PC-9 (cell line): ENCODE measurements at regions not wholly inside any gene's neighbourhood (a gene's known extent, or its start where the extent isn't known, plus 50 kb on each side); places are given as distances from the start of the nearest gene placed in this dataset.

Source experiments
- EZH2 ChIP-seq: fragments of 200-600 bp; sonication (generic); IDR thresholded peaks from 2 replicates; pipeline ENCODE4 v1.8.0; 2017; ENCODE audit warnings: antibody characterized with exemption, low read depth
- TF ChIP-seq, protein P1 (sequence below): fragments of 200-600 bp; sonication (generic); conservative IDR thresholded peaks from 2 replicates; pipeline ENCODE4 v1.6.1; 2017; ENCODE audit warnings: mixed run types, antibody characterized with exemption, mild to moderate bottlenecking, moderate library complexity

DNA sequence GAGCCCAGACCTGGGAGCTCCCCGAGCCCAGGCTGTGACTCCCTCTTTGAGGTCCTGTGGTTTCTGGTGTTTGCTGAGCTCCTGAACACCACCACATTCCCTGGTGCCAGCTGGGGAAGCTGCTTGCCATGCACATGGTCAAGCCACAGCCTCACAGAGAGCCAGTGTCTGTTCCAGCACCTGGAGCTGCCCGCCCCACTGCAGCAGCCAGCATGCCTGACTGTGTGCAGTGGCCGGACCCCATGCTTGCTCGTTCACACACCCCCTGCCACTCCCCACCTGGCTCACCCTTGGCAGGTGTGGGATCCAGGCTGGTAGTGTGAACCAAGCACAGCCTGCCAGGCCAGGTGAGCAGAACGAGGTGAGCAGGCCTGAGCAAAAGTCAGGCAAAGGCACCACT lies 95.6 kb upstream of the FAM9C start:
- TF ChIP-seq, protein P1, sequence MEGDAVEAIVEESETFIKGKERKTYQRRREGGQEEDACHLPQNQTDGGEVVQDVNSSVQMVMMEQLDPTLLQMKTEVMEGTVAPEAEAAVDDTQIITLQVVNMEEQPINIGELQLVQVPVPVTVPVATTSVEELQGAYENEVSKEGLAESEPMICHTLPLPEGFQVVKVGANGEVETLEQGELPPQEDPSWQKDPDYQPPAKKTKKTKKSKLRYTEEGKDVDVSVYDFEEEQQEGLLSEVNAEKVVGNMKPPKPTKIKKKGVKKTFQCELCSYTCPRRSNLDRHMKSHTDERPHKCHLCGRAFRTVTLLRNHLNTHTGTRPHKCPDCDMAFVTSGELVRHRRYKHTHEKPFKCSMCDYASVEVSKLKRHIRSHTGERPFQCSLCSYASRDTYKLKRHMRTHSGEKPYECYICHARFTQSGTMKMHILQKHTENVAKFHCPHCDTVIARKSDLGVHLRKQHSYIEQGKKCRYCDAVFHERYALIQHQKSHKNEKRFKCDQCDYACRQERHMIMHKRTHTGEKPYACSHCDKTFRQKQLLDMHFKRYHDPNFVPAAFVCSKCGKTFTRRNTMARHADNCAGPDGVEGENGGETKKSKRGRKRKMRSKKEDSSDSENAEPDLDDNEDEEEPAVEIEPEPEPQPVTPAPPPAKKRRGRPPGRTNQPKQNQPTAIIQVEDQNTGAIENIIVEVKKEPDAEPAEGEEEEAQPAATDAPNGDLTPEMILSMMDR = no peak
- TF ChIP-seq EZH2 = no peak
